B cell (primary cell): ENCODE measurements at regions not wholly inside any gene's neighbourhood (a gene's known extent, or its start where the extent isn't known, plus 50 kb on each side); places are given as distances from the start of the nearest gene placed in this dataset.

Source experiments
- CTCF ChIP-seq: fragments of 200-600 bp; IDR thresholded peaks from one replicate; pipeline ENCODE4 v1.8.0; 2022; ENCODE audit warnings: antibody characterized with exemption, mild to moderate bottlenecking
- EZH2 ChIP-seq: IDR thresholded peaks from 2 replicates; pipeline ENCODE4 v1.6.1; 2012; ENCODE audit warnings: borderline replicate concordance, low read depth, mild to moderate bottlenecking, moderate library complexity, low read length; ENCODE audit not compliant: insufficient read depth, poor library complexity, severe bottlenecking

- TF ChIP-seq CTCF: no peak
- no peak for TF ChIP-seq EZH2
Measured at GRCh38 chr10:10629512-10629911, 388.2 kb upstream of the CELF2 start.
